ENCODE measurements at regions not wholly inside any gene's neighbourhood (a gene's known extent, or its start where the extent isn't known, plus 50 kb on each side); places are given as distances from the start of the nearest gene placed in this dataset.

- DNase-seq: no peak
Measured at GRCh38 chr12:116382686-116383530, 105.4 kb upstream of the MED13L start.

- DNase-seq: no peak
Measured at GRCh38 chr12:116384175-116384574, 106.7 kb upstream of the MED13L start.

- DNase-seq: no peak
Measured at GRCh38 chr12:116384691-116385485, 107.4 kb upstream of the MED13L start.

GRCh38 chr12:116385486-116386217 lies 108.2 kb upstream of the MED13L start:
- no peak for DNase-seq

GRCh38 chr12:116389326-116389725 lies 111.8 kb upstream of the MED13L start:
- DNase-seq: no peak

- DNase-seq: no peak
Measured at GRCh38 chr12:116389990-116390389, 112.5 kb upstream of the MED13L start.

GRCh38 chr12:116390401-116391335 lies 113.2 kb upstream of the MED13L start:
- no peak for DNase-seq

GRCh38 chr12:116391501-116391900 lies 114.0 kb upstream of the MED13L start:
- DNase-seq: no peak

- no peak for DNase-seq
Measured at GRCh38 chr12:116392061-116392460, 114.6 kb upstream of the MED13L start.

GRCh38 chr12:116393255-116393654 lies 115.8 kb upstream of the MED13L start:
- no peak for DNase-seq

GRCh38 chr12:116393859-116394650 lies 116.6 kb upstream of the MED13L start:
- DNase-seq: no peak

- no peak for DNase-seq
Measured at GRCh38 chr12:116395396-116395795, 117.9 kb upstream of the MED13L start.

- DNase-seq: no peak
Measured at GRCh38 chr12:116397148-116397547, 119.7 kb upstream of the MED13L start.

GRCh38 chr12:116398193-116398592 lies 120.7 kb upstream of the MED13L start:
- no peak for DNase-seq

- no peak for DNase-seq
Measured at GRCh38 chr12:116399055-116399454, 121.6 kb upstream of the MED13L start.

- no peak for DNase-seq
Measured at GRCh38 chr12:116400636-116401372, 123.3 kb upstream of the MED13L start.

- DNase-seq: no peak
Measured at GRCh38 chr12:116401565-116401964, 124.1 kb upstream of the MED13L start.

GRCh38 chr12:116402163-116402939 lies 124.9 kb upstream of the MED13L start:
- DNase-seq: no peak

GRCh38 chr12:116403546-116403945 lies 126.1 kb upstream of the MED13L start:
- DNase-seq: no peak

- no peak for DNase-seq
Measured at GRCh38 chr12:116404247-116404646, 126.8 kb upstream of the MED13L start.

Data from NCI-H1417 treated with DMSO at 0.1 percent for 48 hours (cell line).